ENCODE measurements at regions not wholly inside any gene's neighbourhood (a gene's known extent, or its start where the extent isn't known, plus 50 kb on each side); places are given as distances from the start of the nearest gene placed in this dataset.
"Not testable (repeated sequence)": the region's sequence is repeated elsewhere in the genome, so short reads cannot be mapped to it uniquely, and the experiment has no call there.

- Mint-ChIP-seq H3K27ac (peak overlapping the region; percentile 64; the same call in 1 of the 2 replicates), H3K9me3 (peaks cover 9% of the 10 kb centered on the region; the same call in 1 of the 2 replicates), H3K4me3 (peak overlapping the region; percentile 86), H3K27me3 (ENCODE audit: insufficient read depth) (peaks cover 4% of the 10 kb centered on the region), H3K4me1 (ENCODE audit: low read depth) (no peaks in the 10 kb centered on the region; the same call in 1 of the 2 replicates), H3K36me3 (ENCODE audit: low read depth) (peaks cover 8% of the 10 kb centered on the region)
- TF ChIP-seq CTCF (IDR thresholded peaks at IDR 0.05): no peak
- no peak for DNase-seq
Measured at GRCh38 chr4:135476272-135476671, 1274.7 kb upstream of the PABPC4L start.

GRCh38 chr4:135464311-135464710 is 1262.7 kb upstream of the PABPC4L start:
- H3K9me3 Mint-ChIP-seq: no peaks in the 10 kb centered on the region
- TF ChIP-seq CTCF (IDR thresholded peaks at IDR 0.05): no peak
- no peaks in the 10 kb centered on the region for H3K27me3 Mint-ChIP-seq (ENCODE audit: insufficient read depth)
- no peak for DNase-seq
- H3K4me1 Mint-ChIP-seq (ENCODE audit: low read depth): no peaks in the 10 kb centered on the region
- no peaks in the 10 kb centered on the region; the same call in 1 of the 2 replicates for H3K36me3 Mint-ChIP-seq (ENCODE audit: low read depth)
- H3K27ac Mint-ChIP-seq: no peak overlapping the region
- H3K4me3 Mint-ChIP-seq: no peak overlapping the region

GRCh38 chr4:135447598-135447997 is 1246.0 kb upstream of the PABPC4L start:
- not testable (repeated sequence) for H3K36me3 Mint-ChIP-seq (ENCODE audit: low read depth); H3K9me3 Mint-ChIP-seq; H3K4me1 Mint-ChIP-seq (ENCODE audit: low read depth); DNase-seq; H3K4me3 Mint-ChIP-seq; H3K27ac Mint-ChIP-seq; H3K27me3 Mint-ChIP-seq (ENCODE audit: insufficient read depth)

GRCh38 chr4:135434936-135435335 is 1233.3 kb upstream of the PABPC4L start:
- Mint-ChIP-seq H3K36me3 (ENCODE audit: low read depth) (peaks cover 11% of the 10 kb centered on the region), H3K4me3 (peak overlapping the region; percentile 4; the same call in 1 of the 2 replicates), H3K9me3 (peaks cover 14% of the 10 kb centered on the region; the same call in 1 of the 2 replicates), H3K27me3 (ENCODE audit: insufficient read depth) (no peaks in the 10 kb centered on the region), H3K27ac (peak overlapping the region; percentile 66; the same call in 1 of the 2 replicates), H3K4me1 (ENCODE audit: low read depth) (peaks cover 10% of the 10 kb centered on the region; the same call in 1 of the 2 replicates)
- DNase-seq: peak; percentile 94
- TF ChIP-seq CTCF (IDR thresholded peaks at IDR 0.05): no peak

GRCh38 chr4:135429528-135429927 is 1227.9 kb upstream of the PABPC4L start:
- Mint-ChIP-seq H3K27me3 (ENCODE audit: insufficient read depth) (no peaks in the 10 kb centered on the region), H3K4me3 (no peak overlapping the region), H3K36me3 (ENCODE audit: low read depth) (no peaks in the 10 kb centered on the region), H3K9me3 (no peaks in the 10 kb centered on the region), H3K4me1 (ENCODE audit: low read depth) (no peaks in the 10 kb centered on the region; the same call in 1 of the 2 replicates), H3K27ac (no peak overlapping the region)
- no peak for TF ChIP-seq CTCF (IDR thresholded peaks at IDR 0.05)
- DNase-seq: no peak

GRCh38 chr4:135418353-135418752 is 1216.8 kb upstream of the PABPC4L start:
- peak; percentile 75 for TF ChIP-seq CTCF (IDR thresholded peaks at IDR 0.05)
- peak; percentile 19 for DNase-seq
- Mint-ChIP-seq H3K4me1 (ENCODE audit: low read depth) (no peaks in the 10 kb centered on the region), H3K36me3 (ENCODE audit: low read depth) (no peaks in the 10 kb centered on the region), H3K27ac (no peak overlapping the region), H3K9me3 (no peaks in the 10 kb centered on the region), H3K27me3 (ENCODE audit: insufficient read depth) (no peaks in the 10 kb centered on the region; the same call in 1 of the 2 replicates), H3K4me3 (no peak overlapping the region)
